GM18511 (cell line): ENCODE measurements at regions not wholly inside any gene's neighbourhood (a gene's known extent, or its start where the extent isn't known, plus 50 kb on each side); places are given as distances from the start of the nearest gene placed in this dataset.
"Not testable (repeated sequence)": the region's sequence is repeated elsewhere in the genome, so short reads cannot be mapped to it uniquely, and the experiment has no call there.

Experiments used
- ATAC-seq: cut with Tn5 transposase; IDR thresholded peaks from one replicate; pipeline ENCODE4 v1.9.1; 2021; ENCODE audit warnings: mild to moderate bottlenecking, moderate library complexity; ENCODE audit not compliant: unreplicated experiment

- no peak for ATAC-seq
These were observed 375.4 kb upstream of the HS3ST5 start for GRCh38 chr6:114718186-114718585.

DNA sequence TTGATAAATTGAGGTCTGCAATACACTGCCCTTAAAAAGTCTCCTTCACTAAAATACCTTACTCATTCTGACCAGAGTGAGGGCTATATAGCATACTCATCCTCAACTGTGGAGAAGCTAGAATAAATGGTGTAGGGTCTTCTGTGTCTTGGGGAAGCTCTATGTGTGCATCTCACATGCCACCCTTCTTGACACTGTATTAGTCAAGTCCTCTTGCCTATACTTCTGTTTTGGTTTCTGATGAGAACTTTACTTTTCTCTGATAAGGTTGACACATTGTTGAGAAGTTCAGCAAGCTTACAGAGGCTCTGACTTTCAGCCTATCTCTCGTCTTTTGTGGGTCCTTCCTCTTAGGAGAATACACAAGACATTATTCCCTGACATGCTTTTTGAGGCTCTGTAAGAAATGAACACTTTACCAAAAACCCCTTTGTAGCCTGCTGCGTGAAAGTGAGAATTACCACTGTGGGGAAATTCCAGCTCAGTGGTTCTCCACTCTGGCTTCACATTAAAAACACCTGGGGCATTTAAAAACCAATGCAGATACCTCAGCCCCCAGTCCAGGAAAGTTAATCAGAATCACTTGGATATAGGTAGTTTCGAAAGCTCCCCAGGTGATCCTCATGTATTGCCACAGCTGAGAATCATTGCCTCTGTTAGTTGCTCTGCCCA lies 372.1 kb upstream of the HS3ST5 start:
- ATAC-seq: peak; percentile 55

GRCh38 chr6:114713690-114714089 lies 370.9 kb upstream of the HS3ST5 start:
- ATAC-seq: no peak

- peak; percentile 41 for ATAC-seq
These were observed 369.4 kb upstream of the HS3ST5 start for GRCh38 chr6:114712129-114712662.

- no peak for ATAC-seq
These were observed 364.3 kb upstream of the HS3ST5 start for GRCh38 chr6:114707081-114707620.

DNA sequence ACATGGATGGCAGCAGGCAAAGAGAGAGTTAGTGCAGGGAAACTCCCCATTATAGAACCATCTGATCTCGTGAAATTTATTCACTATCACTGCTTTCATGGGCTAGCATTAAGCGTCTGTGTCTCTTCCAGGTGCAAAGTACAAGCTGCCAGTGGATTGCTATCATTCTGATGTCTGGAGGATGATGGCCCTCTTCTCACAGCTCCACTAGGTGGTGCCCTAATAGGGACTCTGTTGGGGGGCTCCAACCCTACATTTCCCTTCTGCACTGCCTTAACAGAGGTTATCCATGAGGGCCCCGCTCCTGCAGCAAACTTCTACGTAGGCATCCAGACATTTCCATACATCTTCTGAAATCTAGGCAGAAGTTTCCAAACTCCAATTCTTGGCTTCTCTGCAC lies 347.8 kb upstream of the HS3ST5 start:
- no peak for ATAC-seq

GRCh38 chr6:114659513-114659912 lies 316.7 kb upstream of the HS3ST5 start:
- no peak for ATAC-seq

GRCh38 chr6:114651611-114652010 lies 308.8 kb upstream of the HS3ST5 start:
- ATAC-seq: no peak

DNA sequence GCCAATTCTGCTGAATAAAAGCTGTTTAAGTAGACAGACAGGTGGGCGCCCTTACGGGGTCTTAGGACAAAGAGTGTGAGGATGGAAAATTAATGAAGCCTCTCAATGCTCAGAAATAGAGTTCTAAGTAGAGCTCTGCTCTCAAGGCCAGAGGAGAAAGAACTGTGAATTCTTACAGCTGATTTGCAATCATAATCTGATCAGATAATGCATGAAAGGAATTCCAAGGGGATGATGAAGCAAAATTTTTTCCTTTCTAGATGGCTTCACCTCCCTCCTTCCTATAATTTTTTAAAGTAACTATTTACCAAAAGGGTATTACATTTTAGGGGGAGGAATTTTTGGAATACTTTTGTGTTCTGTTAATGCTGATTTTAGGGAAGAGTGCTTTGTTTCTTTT lies 308.1 kb upstream of the HS3ST5 start:
- no peak for ATAC-seq

DNA sequence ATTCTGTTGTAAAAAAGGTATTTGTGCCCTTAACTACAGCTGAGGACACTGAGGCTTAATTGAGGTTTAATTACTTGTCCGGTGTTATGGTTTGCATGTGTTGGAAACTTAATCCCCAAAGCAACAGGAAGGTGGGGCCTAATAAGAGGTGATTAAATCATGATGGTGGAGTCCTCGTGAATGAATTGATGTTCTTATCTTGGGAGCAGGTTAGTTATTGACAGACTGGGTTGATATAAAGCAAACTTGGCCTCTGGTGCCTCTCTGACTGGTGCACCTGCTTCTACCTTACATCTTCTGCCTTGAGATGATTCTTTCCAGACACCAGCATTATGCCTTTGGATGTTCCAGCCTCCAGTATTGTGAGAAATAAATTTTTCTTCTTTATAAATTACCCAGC lies 306.5 kb upstream of the HS3ST5 start:
- ATAC-seq: no peak

DNA sequence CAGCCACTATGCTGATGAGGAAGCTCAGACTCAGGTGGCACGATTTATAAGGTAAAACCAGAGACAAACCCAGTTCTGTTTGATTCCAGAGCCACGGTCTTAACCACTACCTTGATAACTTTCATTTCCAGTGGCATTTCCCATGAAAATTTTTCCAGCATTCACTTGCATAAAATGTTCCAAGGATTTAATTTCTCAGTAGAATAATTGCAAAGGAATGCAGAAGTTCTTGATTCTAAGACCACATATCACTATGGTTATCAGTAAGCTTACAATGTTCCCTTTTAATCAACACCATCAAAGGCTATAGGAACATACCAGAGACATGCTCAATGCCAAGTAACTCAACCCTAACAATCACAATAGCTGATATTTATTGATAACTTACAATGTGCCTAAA lies 306.0 kb upstream of the HS3ST5 start:
- no peak for ATAC-seq

- no peak for ATAC-seq
These were observed 295.5 kb upstream of the HS3ST5 start for GRCh38 chr6:114638341-114638740.

DNA sequence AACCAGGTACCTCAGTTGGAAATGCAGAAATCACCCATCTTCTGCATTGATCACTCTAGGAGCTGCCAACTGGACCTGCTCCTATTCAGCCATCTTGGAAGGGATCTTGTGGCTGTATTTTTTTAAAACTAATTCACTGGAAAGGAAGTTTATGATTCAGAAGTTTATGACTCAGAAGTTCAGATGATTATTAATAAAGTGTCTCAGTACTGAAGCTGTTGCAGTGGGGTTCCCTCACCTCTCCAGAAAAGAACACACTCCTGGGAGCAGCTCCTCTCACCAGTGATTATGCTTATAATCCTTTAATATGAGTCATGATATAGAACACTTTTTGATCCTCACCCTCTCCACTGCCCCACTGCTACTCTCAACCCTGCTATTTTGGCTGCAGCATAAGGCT lies 291.2 kb upstream of the HS3ST5 start:
- ATAC-seq: no peak

GRCh38 chr6:114626226-114626625 lies 283.4 kb upstream of the HS3ST5 start:
- ATAC-seq: not testable (repeated sequence)

DNA sequence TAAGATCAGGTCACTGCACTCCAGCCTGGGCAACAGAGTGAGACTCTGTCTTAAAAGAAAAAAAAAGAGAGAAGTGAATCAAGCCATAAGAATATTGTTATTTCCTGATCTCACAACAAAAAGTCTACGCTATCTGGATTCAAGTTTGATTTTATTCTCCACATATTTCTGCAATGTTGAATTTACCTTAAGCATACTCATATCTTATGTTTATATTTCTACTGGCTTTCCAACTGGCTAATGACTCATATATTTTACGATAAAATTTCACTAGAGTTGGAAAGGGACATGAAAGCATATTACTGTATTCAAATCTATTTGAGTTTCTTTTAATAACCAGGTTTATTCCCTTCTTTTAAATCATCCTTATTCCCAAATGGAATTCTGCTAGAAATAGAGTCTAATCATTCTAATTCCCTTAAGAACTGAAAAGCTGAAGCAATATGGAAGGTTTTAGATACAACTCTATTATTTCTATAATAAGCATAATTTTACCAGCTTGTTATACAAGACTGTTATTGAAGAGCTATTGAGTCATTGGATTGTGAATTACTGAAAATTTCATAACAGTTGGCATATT lies 276.9 kb upstream of the HS3ST5 start:
- ATAC-seq: no peak

GRCh38 chr6:114611696-114612095 lies 268.9 kb upstream of the HS3ST5 start:
- peak; percentile 78 for ATAC-seq

- no peak for ATAC-seq
These were observed 265.3 kb upstream of the HS3ST5 start for GRCh38 chr6:114608091-114608490.

DNA sequence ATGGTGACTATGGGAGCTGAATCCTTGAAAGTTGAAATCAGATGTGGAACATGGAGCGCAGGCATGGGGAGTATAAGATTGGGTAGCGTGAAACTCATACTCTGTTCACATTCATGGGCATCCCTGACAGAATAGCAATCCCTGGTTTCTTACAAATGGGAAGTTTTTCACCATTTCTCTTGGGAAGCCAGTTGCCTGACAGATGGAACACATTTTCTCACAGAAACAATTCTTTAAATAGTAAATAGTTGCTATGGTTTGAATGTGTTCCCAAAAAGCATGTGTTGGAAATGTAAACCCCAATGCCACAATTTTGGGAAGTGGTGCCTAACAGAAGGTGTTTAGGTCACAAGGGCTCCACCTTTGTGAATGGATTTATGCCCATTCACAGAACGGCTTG lies 262.8 kb upstream of the HS3ST5 start:
- no peak for ATAC-seq

DNA sequence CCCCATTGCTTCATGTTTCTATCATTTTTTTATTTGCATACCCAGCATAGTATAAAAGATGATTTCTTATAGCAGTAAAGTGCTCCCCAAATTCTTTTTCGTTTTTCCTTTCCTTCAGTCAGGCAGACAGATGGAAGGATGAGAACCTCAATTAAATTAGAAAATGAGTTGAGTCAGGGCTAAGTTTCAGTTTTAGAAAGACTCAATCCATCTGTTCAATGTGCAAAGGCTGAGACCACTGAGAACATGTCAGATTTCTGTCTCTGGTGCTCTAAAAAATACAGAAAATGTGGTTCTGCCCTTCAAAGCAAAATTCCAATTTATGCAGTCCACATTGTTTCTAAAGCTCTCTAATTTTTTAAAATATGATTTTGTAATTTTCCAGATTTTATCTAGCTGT lies 257.6 kb upstream of the HS3ST5 start:
- ATAC-seq: no peak

- no peak for ATAC-seq
These were observed 252.8 kb upstream of the HS3ST5 start for GRCh38 chr6:114595591-114595990.

- no peak for ATAC-seq
These were observed 252.4 kb upstream of the HS3ST5 start for GRCh38 chr6:114595186-114595585.

- no peak for ATAC-seq
These were observed 249.7 kb upstream of the HS3ST5 start for GRCh38 chr6:114592506-114592905.
